Keratinocyte (primary cell): ENCODE measurements at regions not wholly inside any gene's neighbourhood (a gene's known extent, or its start where the extent isn't known, plus 50 kb on each side); places are given as distances from the start of the nearest gene placed in this dataset.

Source experiments
- DNase-seq: peaks from one replicate; pipeline ENCODE4 v3.0.0-alpha.2; 2011; ENCODE audit warnings: low read depth, missing footprints, low spot score
- FAIRE-seq: peaks from 2 replicates; lab custom pipeline; 2011; peaks lifted over from hg19 to GRCh38; lab: Jason Lieb, UNC
- H2AFZ ChIP-seq: 2 replicates; pipeline ENCODE4 v1.6.0; 2012; ENCODE audit warnings: low read length, control low read depth, inconsistent platforms; ENCODE audit not compliant: control insufficient read depth
- H3K27ac ChIP-seq: 2 replicates; pipeline ENCODE4 v1.5.1; 2011; ENCODE audit warnings: low read length; ENCODE audit not compliant: control insufficient read depth, insufficient read depth
- H3K27me3 ChIP-seq: 3 replicates; pipeline ENCODE4 v1.6.0; 2011; ENCODE audit warnings: low read length; ENCODE audit not compliant: control insufficient read depth, insufficient read depth; ENCODE audit errors: extremely low read depth
- H3K36me3 ChIP-seq, 2 experiments: 2 replicates in 1 of 2; 3 replicates in 1 of 2; pipeline ENCODE4 v1.5.1; 2011; ENCODE audit warnings: low read length in 2 of 2, mild to moderate bottlenecking in 1 of 2; ENCODE audit not compliant: control insufficient read depth in 2 of 2, insufficient read depth in 2 of 2; ENCODE audit errors: extremely low read depth in 1 of 2
- H3K4me1 ChIP-seq: 3 replicates; pipeline ENCODE4 v1.5.1; 2011; ENCODE audit warnings: low read length; ENCODE audit not compliant: control insufficient read depth, insufficient read depth; ENCODE audit errors: extremely low read depth
- H3K4me2 ChIP-seq: 3 replicates; pipeline ENCODE4 v1.6.0; 2011; ENCODE audit warnings: low read depth, low read length; ENCODE audit not compliant: control insufficient read depth, insufficient read depth; ENCODE audit errors: extremely low read depth
- H3K4me3 ChIP-seq, 3 experiments: fragments of 200-600 bp in 1 of 3; sonication (generic) in 1 of 3; 2 replicates in 2 of 3; 3 replicates in 1 of 3; pipeline ENCODE4 v1.5.1; 2011 to 2016; ENCODE audit warnings: low read length in 3 of 3, mild to moderate bottlenecking in 3 of 3, control low read depth in 2 of 3, inconsistent platforms in 1 of 3, low read depth in 1 of 3, mixed read lengths in 1 of 3, mixed run types in 1 of 3, moderate library complexity in 1 of 3; ENCODE audit not compliant: control insufficient read depth in 2 of 3, insufficient read depth in 2 of 3; ENCODE audit errors: extremely low read depth in 1 of 3
- H3K79me2 ChIP-seq: 2 replicates; pipeline ENCODE4 v1.6.0; 2012; ENCODE audit warnings: low read length; ENCODE audit not compliant: control insufficient read depth, insufficient read depth
- H3K9ac ChIP-seq: 3 replicates; pipeline ENCODE4 v1.6.0; 2011; ENCODE audit warnings: low read length; ENCODE audit not compliant: control insufficient read depth, insufficient read depth; ENCODE audit errors: extremely low read depth
- H3K9me1 ChIP-seq: 3 replicates; pipeline ENCODE4 v1.6.0; 2011; ENCODE audit warnings: low read length; ENCODE audit not compliant: control insufficient read depth, insufficient read depth; ENCODE audit errors: extremely low read depth
- H3K9me3 ChIP-seq: 2 replicates; pipeline ENCODE4 v1.5.1; 2012; ENCODE audit warnings: low read depth, low read length; ENCODE audit not compliant: control insufficient read depth
- H4K20me1 ChIP-seq: 3 replicates; pipeline ENCODE4 v1.6.0; 2011; ENCODE audit warnings: low read length; ENCODE audit not compliant: control insufficient read depth, insufficient read depth; ENCODE audit errors: extremely low read depth
- CTCF ChIP-seq, 3 experiments: IDR thresholded peaks in 1 of 3; conservative IDR thresholded peaks in 1 of 3; optimal IDR thresholded peaks in 1 of 3; 2 replicates in 2 of 3; 3 replicates in 1 of 3; pipeline versions ENCODE3 to v1.5.1; 2011; ENCODE audit warnings: low read length in 3 of 3, mild to moderate bottlenecking in 3 of 3, moderate library complexity in 2 of 3, control low read depth in 1 of 3, inconsistent platforms in 1 of 3; ENCODE audit not compliant: insufficient read depth in 2 of 3; ENCODE audit errors: extremely low read depth in 1 of 3
- EZH2 ChIP-seq: IDR thresholded peaks from one replicate; pipeline ENCODE4 v1.6.1; 2012; ENCODE audit warnings: inconsistent platforms, mild to moderate bottlenecking, low read length, moderate library complexity
- dilution Hi-C: fragments of 300-500 bp; cut with MboI; formaldehyde crosslinking; loops from one replicate; pipeline ENCODE4 v1.7.0; 2020; ENCODE audit warnings: low sequenced_read_pairs; ENCODE audit not compliant: extremely low pct_ligation_motif_present

GRCh38 chrX:443536-444210 is 57.0 kb upstream of the PPP2R3B start:
- Histone ChIP-seq H3K4me3 (no peak overlapping the region), H3K27me3 (no peaks in the 10 kb centered on the region), H3K36me3 (no peaks in the 10 kb centered on the region), H4K20me1 (no peaks in the 10 kb centered on the region), H3K9ac (no peak overlapping the region), H3K79me2 (no peaks in the 10 kb centered on the region), H2AFZ (no peak overlapping the region), H3K27ac (no peak overlapping the region), H3K4me2 (no peak overlapping the region), H3K9me3 (peaks cover 12% of the 10 kb centered on the region), H3K9me1 (no peaks in the 10 kb centered on the region), H3K4me1 (no peaks in the 10 kb centered on the region)
- DNase-seq (no peak), FAIRE-seq (no peak)
- dilution Hi-C loops = no loop called here
- TF ChIP-seq CTCF (optimal IDR thresholded peaks at IDR 0.05 in 1 of 3, IDR thresholded peaks at IDR 0.05 in 1 of 3, conservative IDR thresholded peaks at IDR 0.05 in 1 of 3; ENCODE audit: extremely low read depth in 1 of 3, insufficient read depth in 2 of 3, low read length in 3 of 3) (no peak), EZH2 (no peak)

DNA sequence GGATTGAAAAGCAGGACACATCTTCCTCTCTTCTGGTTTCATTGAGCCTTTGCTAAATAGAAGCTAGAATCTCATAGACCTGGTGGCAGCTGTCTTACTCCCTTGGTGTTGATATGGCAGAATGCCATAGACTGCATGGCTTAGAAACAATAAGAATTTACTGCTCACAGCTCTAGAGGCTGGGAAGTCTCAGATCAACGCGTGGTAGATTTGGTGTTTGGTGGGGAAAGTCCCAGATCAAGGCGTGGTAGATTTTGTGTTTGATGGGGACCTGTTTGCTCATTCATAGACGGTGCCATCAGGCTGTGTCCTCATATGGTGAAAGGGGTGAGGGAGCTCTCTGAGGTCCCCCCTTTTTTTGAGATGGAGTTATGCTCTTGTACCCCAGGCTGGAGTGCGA is 57.6 kb upstream of the PPP2R3B start:
- Histone ChIP-seq H3K4me2 (no peak overlapping the region), H3K27ac (no peak overlapping the region), H4K20me1 (no peaks in the 10 kb centered on the region), H3K4me1 (no peaks in the 10 kb centered on the region), H3K4me3 (no peak overlapping the region), H3K79me2 (no peaks in the 10 kb centered on the region), H3K9me1 (no peaks in the 10 kb centered on the region), H2AFZ (no peak overlapping the region), H3K9me3 (peaks cover 12% of the 10 kb centered on the region), H3K27me3 (no peaks in the 10 kb centered on the region), H3K9ac (no peak overlapping the region), H3K36me3 (no peaks in the 10 kb centered on the region)
- TF ChIP-seq CTCF (optimal IDR thresholded peaks at IDR 0.05 in 1 of 3, IDR thresholded peaks at IDR 0.05 in 1 of 3, conservative IDR thresholded peaks at IDR 0.05 in 1 of 3; ENCODE audit: extremely low read depth in 1 of 3, insufficient read depth in 2 of 3, low read length in 3 of 3) (no peak), EZH2 (no peak)
- dilution Hi-C loops = no loop called here
- no peak for DNase-seq
- no peak for FAIRE-seq
